Immature natural killer cell (primary cell): ENCODE measurements at regions not wholly inside any gene's neighbourhood (a gene's known extent, or its start where the extent isn't known, plus 50 kb on each side); places are given as distances from the start of the nearest gene placed in this dataset.
"Not testable (repeated sequence)": the region's sequence is repeated elsewhere in the genome, so short reads cannot be mapped to it uniquely, and the experiment has no call there.

ENCODE experiments used
- DNase-seq, 3 donors: peaks; one replicate each; pipeline ENCODE4 v3.0.0; 2022; ENCODE audit warnings: mixed read lengths in 1 of 3
- H3K27ac Mint-ChIP-seq, 6 donors: one replicate each; pipeline ENCODE4 v1.8.0; 2020; ENCODE audit warnings: mixed read lengths in 6 of 6, mild to moderate bottlenecking in 5 of 6, inconsistent platforms in 4 of 6, moderate library complexity in 3 of 6
- H3K27me3 Mint-ChIP-seq, 3 donors: one replicate each; pipeline ENCODE4 v1.8.0; 2020 to 2021; ENCODE audit warnings: low read depth in 3 of 3, mild to moderate bottlenecking in 3 of 3, mixed read lengths in 3 of 3, moderate library complexity in 3 of 3, inconsistent platforms in 1 of 3
- H3K36me3 Mint-ChIP-seq, 3 donors: one replicate each; pipeline ENCODE4 v1.8.0; 2020; ENCODE audit warnings: mixed read lengths in 3 of 3, inconsistent platforms in 2 of 3, mild to moderate bottlenecking in 2 of 3
- H3K4me1 Mint-ChIP-seq, 2 donors: one replicate each; pipeline ENCODE4 v1.8.0; 2020; ENCODE audit warnings: inconsistent platforms in 2 of 2, mild to moderate bottlenecking in 2 of 2, mixed read lengths in 2 of 2, moderate library complexity in 1 of 2
- H3K4me3 Mint-ChIP-seq, 5 donors: one replicate each; pipeline ENCODE4 v1.8.0; 2020; ENCODE audit warnings: mild to moderate bottlenecking in 5 of 5, mixed read lengths in 5 of 5, inconsistent platforms in 3 of 5, moderate library complexity in 3 of 5
- H3K9me3 Mint-ChIP-seq, 6 donors: one replicate each; pipeline ENCODE4 v1.8.0; 2020; ENCODE audit warnings: mild to moderate bottlenecking in 6 of 6, mixed read lengths in 6 of 6, inconsistent platforms in 4 of 6, moderate library complexity in 3 of 6

- Mint-ChIP-seq H3K4me3 (no peak overlapping the region), H3K9me3 (peaks cover 0 to 13% (median 3%) of the 10 kb centered on the region in 6 donors), H3K4me1 (no peaks in the 10 kb centered on the region)
Observed at GRCh38 chr11:82507288-82507687, 226.4 kb downstream of the FAM181B start.

GRCh38 chr11:82505379-82505778, 228.3 kb downstream of the FAM181B start:
- H3K36me3 Mint-ChIP-seq, result no peaks in the 10 kb centered on the region
- H3K9me3 Mint-ChIP-seq, result peaks cover 0 to 13% (median 0%) of the 10 kb centered on the region in 6 donors
- H3K4me1 Mint-ChIP-seq, result no peaks in the 10 kb centered on the region
- no peak overlapping the region for H3K4me3 Mint-ChIP-seq
- H3K27me3 Mint-ChIP-seq, result no peaks in the 10 kb centered on the region
- H3K27ac Mint-ChIP-seq, result no peak overlapping the region
- no peak for DNase-seq

More at GRCh38 chr11:82507288-82507687, 226.4 kb downstream of the FAM181B start:
- DNase-seq, result no peak
- H3K27me3 Mint-ChIP-seq, result peaks cover 0 to 2% (median 0%) of the 10 kb centered on the region in 3 donors
- H3K36me3 Mint-ChIP-seq, result no peaks in the 10 kb centered on the region
- no peak overlapping the region for H3K27ac Mint-ChIP-seq

- not testable (repeated sequence) for H3K27ac Mint-ChIP-seq, H3K36me3 Mint-ChIP-seq, DNase-seq, H3K27me3 Mint-ChIP-seq, H3K9me3 Mint-ChIP-seq, H3K4me3 Mint-ChIP-seq, H3K4me1 Mint-ChIP-seq
Observed at GRCh38 chr11:82501174-82501573, 232.5 kb downstream of the FAM181B start.

- Mint-ChIP-seq H3K36me3 (no peaks in the 10 kb centered on the region), H3K27ac (no peak overlapping the region), H3K27me3 (peaks cover 0 to 2% (median 0%) of the 10 kb centered on the region in 3 donors), H3K4me1 (no peaks in the 10 kb centered on the region), H3K9me3 (peaks cover 2 to 30% (median 8%) of the 10 kb centered on the region in 6 donors), H3K4me3 (no peak overlapping the region)
- no peak for DNase-seq
Observed at GRCh38 chr11:82494988-82495432, 238.7 kb downstream of the FAM181B start.

GRCh38 chr11:82474876-82475275, 258.8 kb downstream of the FAM181B start:
- no peaks in the 10 kb centered on the region for H3K36me3 Mint-ChIP-seq
- no peak overlapping the region for H3K4me3 Mint-ChIP-seq
- no peak for DNase-seq
- no peak overlapping the region for H3K27ac Mint-ChIP-seq
- no peaks in the 10 kb centered on the region for H3K27me3 Mint-ChIP-seq
- H3K4me1 Mint-ChIP-seq, result no peaks in the 10 kb centered on the region
- H3K9me3 Mint-ChIP-seq, result peaks cover 0 to 8% (median under 1%) of the 10 kb centered on the region in 6 donors

GRCh38 chr11:82465481-82465880, 268.2 kb downstream of the FAM181B start:
- no peak overlapping the region for H3K4me3 Mint-ChIP-seq
- DNase-seq, result no peak
- H3K27ac Mint-ChIP-seq, result no peak overlapping the region
- H3K27me3 Mint-ChIP-seq, result no peaks in the 10 kb centered on the region
- peaks cover 0 to 14% (median 3%) of the 10 kb centered on the region in 6 donors for H3K9me3 Mint-ChIP-seq
- H3K4me1 Mint-ChIP-seq, result no peaks in the 10 kb centered on the region
- no peaks in the 10 kb centered on the region for H3K36me3 Mint-ChIP-seq

- Mint-ChIP-seq H3K4me1 (no peaks in the 10 kb centered on the region), H3K27me3 (no peaks in the 10 kb centered on the region), H3K36me3 (no peaks in the 10 kb centered on the region), H3K4me3 (no peak overlapping the region), H3K27ac (no peak overlapping the region), H3K9me3 (peaks cover 0 to 11% (median 3%) of the 10 kb centered on the region in 6 donors)
- DNase-seq, result no peak
Observed at GRCh38 chr11:82462608-82463242, 270.9 kb downstream of the FAM181B start.

GRCh38 chr11:82458761-82459160, 274.9 kb downstream of the FAM181B start:
- DNase-seq, result no peak
- no peaks in the 10 kb centered on the region for H3K4me1 Mint-ChIP-seq
- H3K27ac Mint-ChIP-seq, result no peak overlapping the region
- H3K9me3 Mint-ChIP-seq, result peaks cover 0 to 9% (median 1%) of the 10 kb centered on the region in 6 donors
- peaks cover 0 to 3% (median 0%) of the 10 kb centered on the region in 3 donors for H3K27me3 Mint-ChIP-seq
- H3K36me3 Mint-ChIP-seq, result no peaks in the 10 kb centered on the region
- H3K4me3 Mint-ChIP-seq, result no peak overlapping the region

- Mint-ChIP-seq H3K9me3 (peaks cover 0 to 7% (median 4%) of the 10 kb centered on the region in 6 donors), H3K27me3 (peaks cover 0 to 3% (median 0%) of the 10 kb centered on the region in 3 donors), H3K4me3 (no peak overlapping the region), H3K4me1 (no peaks in the 10 kb centered on the region), H3K36me3 (no peaks in the 10 kb centered on the region), H3K27ac (no peak overlapping the region)
- DNase-seq, result no peak
Observed at GRCh38 chr11:82458147-82458546, 275.5 kb downstream of the FAM181B start.

GRCh38 chr11:82450996-82451395, 282.7 kb downstream of the FAM181B start:
- Mint-ChIP-seq H3K36me3 (no peaks in the 10 kb centered on the region), H3K27ac (no peak overlapping the region), H3K9me3 (peaks cover 3 to 24% (median 6%) of the 10 kb centered on the region in 6 donors)

GRCh38 chr11:82406611-82407010, 327.1 kb downstream of the FAM181B start:
- peaks cover 0 to 2% (median 0%) of the 10 kb centered on the region in 3 donors for H3K27me3 Mint-ChIP-seq
- no peaks in the 10 kb centered on the region for H3K36me3 Mint-ChIP-seq
- no peak overlapping the region for H3K4me3 Mint-ChIP-seq
- H3K9me3 Mint-ChIP-seq, result peaks cover 5 to 38% (median 19%) of the 10 kb centered on the region in 6 donors
- no peak for DNase-seq
- no peak overlapping the region for H3K27ac Mint-ChIP-seq
- H3K4me1 Mint-ChIP-seq, result no peaks in the 10 kb centered on the region

More at GRCh38 chr11:82450996-82451395, 282.7 kb downstream of the FAM181B start:
- no peak for DNase-seq
- peaks cover 0 to 3% (median 0%) of the 10 kb centered on the region in 3 donors for H3K27me3 Mint-ChIP-seq
- no peaks in the 10 kb centered on the region for H3K4me1 Mint-ChIP-seq
- no peak overlapping the region for H3K4me3 Mint-ChIP-seq

- Mint-ChIP-seq H3K9me3 (peaks cover 6 to 33% (median 19%) of the 10 kb centered on the region in 6 donors), H3K4me3 (no peak overlapping the region), H3K27ac (no peak overlapping the region), H3K4me1 (no peaks in the 10 kb centered on the region), H3K27me3 (peaks cover 0 to 2% (median 0%) of the 10 kb centered on the region in 3 donors), H3K36me3 (no peaks in the 10 kb centered on the region)
- DNase-seq, result no peak
Observed at GRCh38 chr11:82405421-82405820, 328.2 kb downstream of the FAM181B start.

GRCh38 chr11:82404981-82405380, 328.7 kb downstream of the FAM181B start:
- no peak for DNase-seq
- Mint-ChIP-seq H3K4me1 (no peaks in the 10 kb centered on the region), H3K36me3 (no peaks in the 10 kb centered on the region), H3K4me3 (no peak overlapping the region), H3K27me3 (no peaks in the 10 kb centered on the region), H3K27ac (no peak overlapping the region), H3K9me3 (peaks cover 6 to 28% (median 17%) of the 10 kb centered on the region in 6 donors)

GRCh38 chr11:82403640-82404305, 329.9 kb downstream of the FAM181B start:
- no peaks in the 10 kb centered on the region for H3K4me1 Mint-ChIP-seq
- peaks cover 8 to 28% (median 17%) of the 10 kb centered on the region in 6 donors for H3K9me3 Mint-ChIP-seq
- no peaks in the 10 kb centered on the region for H3K27me3 Mint-ChIP-seq
- H3K36me3 Mint-ChIP-seq, result no peaks in the 10 kb centered on the region
- DNase-seq, result no peak
- no peak overlapping the region for H3K4me3 Mint-ChIP-seq
- no peak overlapping the region for H3K27ac Mint-ChIP-seq
